GM20431 (cell line): ENCODE measurements at regions not wholly inside any gene's neighbourhood (a gene's known extent, or its start where the extent isn't known, plus 50 kb on each side); places are given as distances from the start of the nearest gene placed in this dataset.
"Not testable (repeated sequence)": the region's sequence is repeated elsewhere in the genome, so short reads cannot be mapped to it uniquely, and the experiment has no call there.

ENCODE experiments used
- in situ Hi-C: fragments of 300-500 bp; cut with MseI, MboI; formaldehyde crosslinking; loops from one replicate; pipeline ENCODE4 v1.15.0; 2020; ENCODE audit warnings: low sequenced_read_pairs; ENCODE audit not compliant: unreplicated experiment

DNA sequence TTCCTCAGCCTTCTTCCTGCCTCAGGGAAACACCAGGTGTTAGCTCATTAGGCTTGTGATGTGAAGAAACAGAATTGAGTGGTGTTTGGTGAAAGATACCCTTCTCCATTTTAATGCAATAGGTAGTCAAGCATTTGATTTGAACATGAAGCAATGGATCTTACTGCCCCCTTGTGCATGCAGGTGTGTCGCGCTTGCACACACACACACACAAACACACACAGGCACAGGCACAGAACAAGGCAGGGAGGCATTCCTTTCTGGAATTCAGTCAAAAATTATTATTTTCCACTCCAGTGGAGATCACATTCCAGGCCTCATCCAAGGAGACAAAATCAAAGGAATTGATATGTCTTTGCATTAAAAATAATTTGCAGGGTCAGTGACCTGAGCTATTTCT lies 667.0 kb upstream of the MARCKS start:
- in situ Hi-C loops = no loop called here

DNA sequence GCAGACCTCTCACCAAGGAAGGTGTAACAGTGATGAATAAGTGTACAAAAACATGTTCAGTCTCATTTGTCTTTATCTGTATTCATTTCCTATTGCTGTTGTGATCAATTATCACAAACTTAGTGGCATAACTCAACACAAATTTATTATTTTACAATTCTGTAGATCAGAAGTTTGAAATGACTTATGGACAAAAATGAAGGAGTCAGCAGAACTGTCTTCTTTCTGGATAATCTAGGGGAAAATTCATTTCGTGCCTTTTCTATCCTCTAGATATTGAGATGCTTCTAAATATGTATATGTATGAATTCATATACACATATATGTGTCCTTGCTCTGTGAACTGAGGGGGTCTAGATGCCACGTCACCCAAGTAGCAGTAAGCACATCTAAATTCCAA lies 663.1 kb upstream of the MARCKS start:
- in situ Hi-C loops = no loop called here

DNA sequence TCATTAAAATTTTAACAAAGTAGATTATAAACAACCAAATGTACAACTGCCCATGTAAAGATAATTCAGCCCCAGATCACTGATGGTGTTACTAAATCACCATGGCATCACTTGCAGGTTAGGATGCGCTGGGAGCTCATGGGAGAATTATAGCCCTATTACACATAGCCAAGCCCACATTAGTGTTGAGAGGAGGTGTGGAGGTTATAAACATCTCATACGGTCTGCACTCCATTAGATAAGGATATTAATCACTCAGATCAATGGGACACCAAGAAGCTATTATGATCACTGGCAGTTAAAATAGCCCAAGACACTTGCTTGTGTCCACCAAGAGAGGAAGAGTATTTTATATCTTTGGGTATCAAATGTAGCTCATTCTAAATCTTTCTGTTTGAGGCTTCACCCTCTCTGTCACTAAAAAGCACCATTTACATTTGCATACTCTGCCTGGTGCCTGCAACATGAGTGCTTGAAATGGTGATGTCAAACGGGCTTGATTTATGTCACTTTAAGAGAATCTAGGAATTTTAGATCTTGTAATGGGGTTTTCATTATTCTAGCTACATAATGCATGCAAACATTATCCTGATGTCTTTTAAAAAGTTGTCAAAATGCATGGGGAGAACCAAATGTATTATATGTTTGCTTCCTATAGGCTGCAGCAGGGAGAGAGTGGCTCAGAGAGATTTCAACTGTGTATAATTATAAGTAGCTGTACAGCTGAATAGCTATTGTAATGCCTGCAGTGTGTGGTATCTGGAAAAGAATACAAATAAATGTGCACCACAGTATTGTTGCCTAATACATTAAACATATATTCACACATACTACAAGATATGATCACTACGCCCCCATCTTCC lies 654.1 kb upstream of the MARCKS start:
- in situ Hi-C loops = no loop called here

DNA sequence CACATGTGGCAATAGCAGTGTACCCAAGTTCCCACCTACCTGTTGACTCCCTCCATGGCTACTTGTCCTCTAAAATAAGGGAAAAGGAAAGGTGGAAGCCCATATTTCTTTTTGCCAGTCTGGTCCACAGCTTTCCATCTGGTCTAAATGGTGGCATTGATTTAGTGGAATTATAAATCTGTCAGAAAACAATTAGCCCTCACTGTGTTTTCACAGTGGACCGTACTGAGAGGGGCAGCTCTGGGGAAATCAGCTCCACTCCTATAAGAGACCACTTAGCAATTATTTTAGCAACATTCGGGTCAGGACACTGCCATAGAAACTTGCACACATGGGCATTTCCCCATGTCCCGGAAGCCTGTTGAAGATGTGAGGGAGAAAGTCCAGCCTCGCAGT lies 653.4 kb upstream of the MARCKS start:
- in situ Hi-C loops = no loop called here

DNA sequence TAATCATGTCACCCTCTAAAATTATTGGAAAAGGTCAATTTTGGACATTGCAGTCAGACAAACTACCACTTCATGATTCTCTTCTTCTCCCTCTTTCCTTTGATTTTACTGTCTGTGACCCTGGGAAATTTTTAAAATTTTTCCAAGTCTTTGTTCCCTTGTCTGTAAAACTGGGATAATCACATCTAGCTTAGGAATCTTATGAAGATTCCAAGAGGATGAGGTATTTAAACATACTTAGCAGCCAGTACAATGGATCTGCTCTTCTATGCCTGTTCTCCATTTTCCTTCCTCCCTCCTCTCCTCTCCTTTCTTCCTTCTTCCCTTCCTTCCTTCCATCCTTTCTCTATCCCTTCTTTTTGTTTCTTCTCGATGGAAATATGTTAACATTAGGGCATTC lies 651.6 kb upstream of the MARCKS start:
- in situ Hi-C loops = no loop called here

DNA sequence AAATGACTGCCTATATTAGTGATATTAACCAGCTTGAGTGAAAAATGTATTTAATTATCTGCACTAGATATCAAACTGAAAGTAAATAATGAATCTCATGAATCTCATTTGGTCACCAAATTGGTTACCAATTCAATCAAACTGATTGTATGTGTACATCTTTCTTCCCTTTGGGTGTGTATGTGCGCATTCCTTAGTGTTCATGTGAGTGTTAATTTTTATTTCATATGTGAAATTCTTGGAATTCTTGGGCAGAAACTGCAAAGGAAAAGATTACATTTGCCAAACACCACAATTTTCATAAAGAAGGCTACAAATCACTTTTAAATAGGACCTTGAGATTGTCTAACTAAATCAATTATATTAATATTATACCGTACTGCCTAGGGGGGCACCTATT lies 648.4 kb upstream of the MARCKS start:
- in situ Hi-C loops = no loop called here

DNA sequence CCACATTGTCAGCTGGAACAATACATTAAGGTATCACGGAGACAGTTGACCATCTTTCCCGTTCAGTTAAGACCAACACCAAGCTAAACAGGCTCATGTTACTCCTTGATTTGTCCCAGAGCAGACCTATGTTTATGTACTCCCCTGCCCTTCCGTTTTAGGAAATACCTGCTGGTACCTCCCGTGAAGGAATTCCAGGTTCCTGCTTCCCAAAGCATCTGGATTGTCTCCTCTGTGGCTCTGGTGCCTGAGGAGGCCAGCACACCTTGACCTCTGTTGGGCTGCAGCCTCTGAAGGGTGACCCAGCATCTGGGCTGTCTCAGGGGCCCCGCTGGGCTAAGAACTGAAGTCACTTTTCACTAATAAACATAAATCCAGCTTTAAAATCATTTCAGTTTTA lies 647.8 kb upstream of the MARCKS start:
- in situ Hi-C loops = no loop called here

DNA sequence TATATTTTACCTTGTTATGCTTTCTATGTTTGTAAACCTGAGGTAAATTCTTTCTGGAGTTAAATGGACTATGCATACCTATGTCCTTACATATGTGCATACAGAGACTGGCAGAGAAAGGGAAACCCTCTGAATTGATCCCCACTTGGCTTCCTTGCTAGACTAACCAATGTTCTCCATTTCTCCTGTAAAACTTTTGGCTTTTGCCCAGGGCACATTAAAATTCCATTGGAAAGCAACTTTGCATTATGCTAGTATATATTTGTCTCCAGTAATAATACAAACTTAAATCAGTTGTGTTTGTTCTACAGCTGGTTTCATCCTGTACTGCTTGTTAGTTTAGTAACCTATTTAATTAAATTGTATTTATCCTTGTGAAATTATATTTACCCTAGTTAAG lies 646.0 kb upstream of the MARCKS start:
- in situ Hi-C loops = no loop called here

DNA sequence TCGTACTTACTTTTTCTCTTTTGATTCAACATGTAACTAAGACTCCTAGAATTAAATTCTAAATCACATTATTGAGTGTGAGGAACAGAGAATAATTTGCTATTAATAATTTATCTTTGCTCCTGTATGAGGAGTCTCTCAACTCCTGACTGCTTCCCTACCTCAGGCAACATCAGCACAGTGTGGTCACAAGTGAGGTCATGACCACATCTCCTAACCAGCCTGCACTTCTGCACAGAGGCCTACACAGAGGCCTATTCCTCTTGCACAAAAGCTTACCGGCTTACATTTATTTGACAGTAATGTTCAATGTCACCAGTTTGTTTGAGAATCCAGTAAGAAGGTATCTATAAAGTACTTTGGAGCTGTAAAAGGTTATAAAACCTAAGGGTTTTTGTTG lies 637.4 kb upstream of the MARCKS start:
- in situ Hi-C loops = no loop called here

DNA sequence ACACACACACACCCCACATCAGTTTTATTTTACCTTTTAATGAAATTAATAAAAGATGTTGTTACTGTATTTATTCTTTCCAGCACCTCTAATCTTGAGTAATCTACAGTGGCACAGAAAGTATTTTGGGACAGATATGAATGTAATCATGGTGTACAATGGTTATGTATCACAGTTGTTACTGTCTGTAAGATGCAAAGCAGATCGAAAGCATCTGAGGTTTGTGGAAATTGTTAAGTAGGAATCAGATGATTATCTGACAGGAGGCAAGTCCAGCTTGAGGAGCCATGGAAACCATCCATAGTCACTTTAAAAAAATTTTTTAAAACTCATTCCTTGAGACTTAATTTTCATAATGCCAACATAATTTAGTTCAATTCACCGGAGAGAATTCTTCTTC lies 636.3 kb upstream of the MARCKS start:
- in situ Hi-C loops = no loop called here

DNA sequence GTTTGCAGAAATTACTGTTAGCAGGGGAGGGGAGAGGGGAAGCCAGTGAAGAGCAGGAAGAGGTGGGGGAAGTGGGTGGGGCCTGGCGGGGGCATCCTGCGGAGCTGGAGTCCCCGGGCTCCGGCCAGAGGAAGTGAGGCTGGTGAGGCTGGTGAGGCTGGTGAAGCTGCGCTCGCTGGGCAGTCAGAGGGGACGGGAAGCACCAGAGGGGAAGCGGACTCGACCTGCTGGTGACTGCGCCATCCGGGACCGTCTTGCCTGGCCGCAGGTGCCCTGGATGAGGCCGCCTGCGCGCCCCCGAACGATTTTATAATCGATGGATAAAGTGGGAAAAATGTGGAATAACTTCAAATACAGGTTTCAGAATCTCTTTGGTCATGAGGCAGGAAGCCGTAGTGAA lies 635.3 kb upstream of the MARCKS start:
- in situ Hi-C loops = no loop called here

DNA sequence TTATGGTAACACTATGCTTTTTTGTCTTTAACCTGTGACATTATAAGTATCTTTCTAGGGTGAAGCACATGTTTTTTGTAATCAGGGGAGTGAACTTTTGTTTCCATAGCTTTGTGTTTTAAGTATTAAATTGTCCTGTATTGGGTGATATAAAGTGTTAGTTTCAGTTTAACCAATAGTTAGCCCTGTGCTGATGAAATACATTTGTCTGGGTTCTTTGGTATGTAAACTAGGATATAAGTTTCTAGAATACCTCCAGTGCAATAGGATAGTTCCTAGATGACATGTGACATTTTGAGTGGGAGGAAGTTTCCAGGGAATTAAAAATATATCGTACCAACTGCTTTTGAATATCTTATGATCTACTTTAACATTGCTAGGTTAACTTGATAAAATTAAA lies 611.0 kb upstream of the MARCKS start:
- in situ Hi-C loops = no loop called here

DNA sequence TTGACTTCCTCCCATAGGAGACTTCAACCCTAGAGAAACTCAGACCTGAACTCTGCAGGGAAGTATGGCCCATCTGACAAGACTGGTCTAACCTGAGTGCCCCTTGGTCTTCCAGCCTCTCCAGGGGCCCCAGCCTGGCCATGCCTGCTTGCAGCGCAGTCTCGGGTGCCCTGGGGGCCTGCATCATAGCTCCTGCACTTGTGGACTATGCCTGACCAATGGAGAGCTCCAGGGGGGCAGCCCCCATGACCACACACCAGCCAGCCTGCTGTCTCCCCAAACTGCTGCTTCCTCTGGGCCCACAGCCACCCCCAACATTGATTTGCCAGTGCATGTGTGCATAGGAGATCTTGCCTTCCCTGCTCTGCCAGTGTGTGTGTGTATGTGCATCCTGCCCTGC lies 608.6 kb upstream of the MARCKS start:
- in situ Hi-C loops = no loop called here

DNA sequence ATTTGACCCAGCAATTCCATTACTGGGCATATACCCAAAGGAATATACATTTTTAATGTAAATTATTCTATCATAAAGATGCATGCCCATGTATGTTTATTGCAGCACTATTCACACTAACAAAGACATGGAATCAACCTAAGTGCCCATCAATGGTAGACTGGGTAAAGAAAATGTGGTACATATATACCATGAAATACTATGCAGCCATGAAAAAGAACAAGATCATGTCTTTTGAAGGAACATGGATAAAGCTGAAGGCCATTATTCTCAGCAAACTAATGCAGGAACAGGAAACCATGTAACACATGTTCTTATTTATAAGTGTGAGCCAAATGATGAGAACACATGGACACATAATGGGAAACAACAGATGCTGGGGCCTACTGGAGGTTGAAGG lies 603.0 kb upstream of the MARCKS start:
- in situ Hi-C loops = not testable (repeated sequence)

DNA sequence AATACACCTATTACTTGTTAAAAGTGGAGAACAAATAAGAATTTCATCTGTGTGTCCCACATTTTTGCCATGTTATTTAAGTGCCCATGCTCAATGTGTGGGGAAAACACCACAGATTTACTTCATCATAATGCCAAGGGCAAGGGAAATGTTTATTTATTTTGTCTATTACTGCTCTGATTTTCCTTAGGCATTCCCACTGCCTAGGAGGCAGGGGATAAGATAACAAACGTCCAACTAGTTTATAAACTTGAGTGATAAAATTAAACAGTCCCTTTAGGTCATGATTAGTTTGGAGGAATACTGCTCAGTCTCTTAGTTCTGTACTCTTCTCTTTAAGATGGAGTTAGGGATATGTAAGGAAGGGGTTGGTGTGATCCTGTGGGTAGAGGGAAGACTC lies 598.4 kb upstream of the MARCKS start:
- in situ Hi-C loops = no loop called here

DNA sequence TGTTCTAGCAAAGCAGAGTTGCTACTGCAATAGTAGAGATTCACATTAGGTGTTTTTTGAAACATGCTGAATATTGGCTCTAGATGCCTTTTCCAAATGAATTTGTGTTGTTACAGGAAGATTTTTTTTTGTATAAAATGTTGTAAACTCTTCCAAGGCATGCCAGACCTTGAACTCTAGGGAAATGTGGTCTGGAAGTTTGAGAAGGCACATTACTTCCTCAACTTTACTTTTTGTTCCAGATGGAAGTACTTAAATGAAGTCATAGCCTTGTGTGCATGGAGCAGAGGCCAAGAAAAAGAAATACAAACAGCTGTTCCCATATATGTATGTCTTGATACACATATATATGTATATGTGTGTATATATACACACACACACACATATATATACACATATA lies 585.7 kb upstream of the MARCKS start:
- in situ Hi-C loops = no loop called here

DNA sequence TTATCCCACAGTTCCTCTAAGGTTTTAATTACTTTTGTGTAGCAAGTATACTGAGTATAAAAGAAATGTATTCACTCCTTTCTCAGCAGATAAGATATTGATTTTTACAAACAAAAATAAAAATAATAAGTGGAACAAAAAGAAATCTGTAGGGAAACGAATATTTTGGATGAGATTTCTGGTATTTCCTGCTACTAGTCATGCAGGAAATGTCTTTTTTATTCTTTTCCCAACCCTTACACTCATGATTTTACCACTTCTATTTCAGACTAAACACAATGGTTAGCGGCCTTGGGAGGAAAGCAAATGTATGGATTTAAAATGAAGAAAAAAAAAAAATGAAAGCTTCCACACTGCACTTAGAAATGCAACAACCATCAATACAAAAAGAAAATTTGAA lies 580.5 kb upstream of the MARCKS start:
- in situ Hi-C loops = no loop called here

DNA sequence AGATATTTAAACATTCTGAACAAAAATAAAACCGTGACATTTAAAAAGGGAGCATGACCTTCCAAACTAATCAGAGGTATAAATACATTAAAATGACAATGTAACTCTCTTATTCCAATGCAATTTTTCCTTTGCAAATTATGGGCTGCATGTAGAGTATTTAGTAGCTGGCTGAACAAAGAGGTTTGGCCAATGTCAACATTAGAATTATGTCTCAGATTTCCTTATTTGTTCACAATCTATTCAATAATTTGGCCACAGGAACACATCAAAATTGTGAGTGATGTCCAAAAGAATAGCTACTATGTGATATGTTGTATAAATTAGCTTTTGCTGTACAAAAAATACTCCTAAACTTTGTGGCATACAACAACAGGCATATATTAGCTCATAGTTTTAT lies 580.0 kb upstream of the MARCKS start:
- in situ Hi-C loops = no loop called here

DNA sequence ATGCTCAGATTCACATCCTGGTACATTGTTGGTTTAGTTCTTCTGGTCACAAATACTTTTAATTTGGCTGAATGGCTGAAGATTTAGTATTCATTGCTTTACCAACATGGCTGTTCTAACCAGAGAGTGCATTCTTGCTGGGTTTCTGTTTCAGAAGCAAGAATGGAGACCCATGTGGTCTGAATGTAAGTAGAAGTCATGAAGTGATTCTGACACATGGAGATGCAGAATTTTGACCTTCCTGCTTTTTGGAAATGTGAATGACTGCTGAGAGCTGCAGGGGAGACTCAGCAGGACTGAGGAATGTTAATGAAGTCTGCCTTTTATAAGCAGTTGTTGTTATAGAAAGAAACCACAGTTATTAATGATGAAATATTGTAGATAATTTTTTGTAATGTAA lies 576.1 kb upstream of the MARCKS start:
- in situ Hi-C loops = no loop called here

DNA sequence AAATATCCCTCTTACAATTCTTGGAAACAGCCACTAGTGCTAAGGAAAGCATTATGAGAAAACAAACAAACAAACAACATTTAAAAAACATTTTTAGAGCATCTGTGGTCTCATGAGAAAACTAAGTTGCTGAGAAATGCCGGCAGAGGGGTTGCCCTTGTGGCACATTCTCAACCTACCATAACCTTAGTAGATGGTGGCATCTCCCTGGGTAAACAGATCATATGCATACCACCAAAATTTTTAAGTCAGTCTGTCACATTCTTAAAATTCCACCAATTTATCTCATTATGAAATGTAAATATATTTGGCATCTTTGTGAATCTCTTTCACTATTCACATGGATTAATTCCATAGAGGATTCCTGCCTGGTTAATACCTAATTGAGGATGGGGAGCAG lies 575.7 kb upstream of the MARCKS start:
- in situ Hi-C loops = no loop called here

DNA sequence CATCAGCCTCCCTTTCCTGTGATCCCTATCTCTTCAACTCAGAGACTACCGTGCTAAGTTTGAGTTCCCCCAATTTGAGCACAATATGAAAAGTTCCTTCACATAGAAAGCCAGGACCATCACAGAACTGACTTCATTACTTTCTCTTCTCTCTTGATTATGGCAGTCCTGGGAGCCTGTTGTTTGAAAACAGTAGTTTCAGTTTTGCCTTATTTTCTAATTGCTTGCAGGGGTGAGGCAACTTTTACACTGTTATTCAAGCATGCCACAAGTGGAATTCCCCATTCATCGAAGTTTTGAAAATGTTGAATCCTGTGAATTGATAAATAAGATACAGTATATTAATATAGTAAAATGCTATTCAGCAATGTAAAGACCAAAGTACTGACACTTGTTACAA lies 569.7 kb upstream of the MARCKS start:
- in situ Hi-C loops = no loop called here

DNA sequence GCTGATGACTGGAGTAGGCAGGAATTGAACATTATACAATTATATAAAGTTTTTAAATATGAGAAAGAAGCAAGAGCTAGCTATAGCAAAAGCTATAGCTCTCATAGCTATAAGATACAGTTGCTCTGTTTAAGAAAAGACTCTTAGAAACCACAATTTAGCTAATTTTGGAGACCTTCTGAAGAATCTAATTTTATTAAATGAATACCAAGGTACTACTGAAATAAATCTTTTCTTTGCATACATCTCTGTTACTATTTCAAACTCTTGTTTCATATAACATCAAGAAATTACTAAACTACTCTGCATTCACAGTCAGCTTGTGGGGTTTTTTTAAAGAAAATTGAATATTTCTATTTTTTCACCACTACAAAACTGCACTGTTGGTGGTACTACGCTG lies 568.7 kb upstream of the MARCKS start:
- in situ Hi-C loops = no loop called here
